ENCODE measurements at regions not wholly inside any gene's neighbourhood (a gene's known extent, or its start where the extent isn't known, plus 50 kb on each side); places are given as distances from the start of the nearest gene placed in this dataset.

DNA sequence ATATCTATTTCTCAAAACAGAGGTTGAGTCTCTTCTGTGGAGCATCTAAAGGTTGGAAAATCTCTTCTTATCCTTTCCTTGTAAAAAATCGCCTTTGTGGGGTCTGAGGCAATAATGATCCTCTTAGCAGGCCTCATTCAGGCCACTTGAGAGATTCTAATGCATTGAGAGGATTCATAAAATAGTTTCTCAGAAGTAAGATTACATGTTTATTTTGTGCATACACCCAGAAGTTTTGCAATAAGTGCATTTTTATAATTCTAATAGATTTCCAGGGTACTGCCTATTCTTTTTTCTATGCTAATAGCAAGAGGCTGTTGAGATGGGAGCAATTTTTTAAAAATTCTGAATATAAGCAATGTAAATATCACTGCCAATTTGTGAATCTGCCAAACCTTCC is 342.2 kb upstream of the KLF12 start:
- TF ChIP-seq, protein P1, sequence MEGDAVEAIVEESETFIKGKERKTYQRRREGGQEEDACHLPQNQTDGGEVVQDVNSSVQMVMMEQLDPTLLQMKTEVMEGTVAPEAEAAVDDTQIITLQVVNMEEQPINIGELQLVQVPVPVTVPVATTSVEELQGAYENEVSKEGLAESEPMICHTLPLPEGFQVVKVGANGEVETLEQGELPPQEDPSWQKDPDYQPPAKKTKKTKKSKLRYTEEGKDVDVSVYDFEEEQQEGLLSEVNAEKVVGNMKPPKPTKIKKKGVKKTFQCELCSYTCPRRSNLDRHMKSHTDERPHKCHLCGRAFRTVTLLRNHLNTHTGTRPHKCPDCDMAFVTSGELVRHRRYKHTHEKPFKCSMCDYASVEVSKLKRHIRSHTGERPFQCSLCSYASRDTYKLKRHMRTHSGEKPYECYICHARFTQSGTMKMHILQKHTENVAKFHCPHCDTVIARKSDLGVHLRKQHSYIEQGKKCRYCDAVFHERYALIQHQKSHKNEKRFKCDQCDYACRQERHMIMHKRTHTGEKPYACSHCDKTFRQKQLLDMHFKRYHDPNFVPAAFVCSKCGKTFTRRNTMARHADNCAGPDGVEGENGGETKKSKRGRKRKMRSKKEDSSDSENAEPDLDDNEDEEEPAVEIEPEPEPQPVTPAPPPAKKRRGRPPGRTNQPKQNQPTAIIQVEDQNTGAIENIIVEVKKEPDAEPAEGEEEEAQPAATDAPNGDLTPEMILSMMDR (IDR thresholded peaks at IDR 0.05) = no peak
- no peak for TF ChIP-seq POLR2A (IDR thresholded peaks at IDR 0.05)
